D721Med (cell line): ENCODE measurements at regions not wholly inside any gene's neighbourhood (a gene's known extent, or its start where the extent isn't known, plus 50 kb on each side); places are given as distances from the start of the nearest gene placed in this dataset.

Experiments
- DNase-seq: peaks from one replicate; pipeline ENCODE4 v3.0.0; 2011; ENCODE audit warnings: low spot score; ENCODE audit not compliant: insufficient read length
- FAIRE-seq: peaks from 2 replicates; lab custom pipeline; 2011; peaks lifted over from hg19 to GRCh38; lab: Jason Lieb, UNC
- TF ChIP-seq, protein P1 (sequence below): IDR thresholded peaks from 2 replicates; pipeline ENCODE4 v1.5.1; 2012; ENCODE audit warnings: mild to moderate bottlenecking, control low read depth; ENCODE audit not compliant: insufficient read depth; ENCODE audit errors: missing control alignments

- FAIRE-seq (no peak), DNase-seq (no peak)
- TF ChIP-seq, protein P1, sequence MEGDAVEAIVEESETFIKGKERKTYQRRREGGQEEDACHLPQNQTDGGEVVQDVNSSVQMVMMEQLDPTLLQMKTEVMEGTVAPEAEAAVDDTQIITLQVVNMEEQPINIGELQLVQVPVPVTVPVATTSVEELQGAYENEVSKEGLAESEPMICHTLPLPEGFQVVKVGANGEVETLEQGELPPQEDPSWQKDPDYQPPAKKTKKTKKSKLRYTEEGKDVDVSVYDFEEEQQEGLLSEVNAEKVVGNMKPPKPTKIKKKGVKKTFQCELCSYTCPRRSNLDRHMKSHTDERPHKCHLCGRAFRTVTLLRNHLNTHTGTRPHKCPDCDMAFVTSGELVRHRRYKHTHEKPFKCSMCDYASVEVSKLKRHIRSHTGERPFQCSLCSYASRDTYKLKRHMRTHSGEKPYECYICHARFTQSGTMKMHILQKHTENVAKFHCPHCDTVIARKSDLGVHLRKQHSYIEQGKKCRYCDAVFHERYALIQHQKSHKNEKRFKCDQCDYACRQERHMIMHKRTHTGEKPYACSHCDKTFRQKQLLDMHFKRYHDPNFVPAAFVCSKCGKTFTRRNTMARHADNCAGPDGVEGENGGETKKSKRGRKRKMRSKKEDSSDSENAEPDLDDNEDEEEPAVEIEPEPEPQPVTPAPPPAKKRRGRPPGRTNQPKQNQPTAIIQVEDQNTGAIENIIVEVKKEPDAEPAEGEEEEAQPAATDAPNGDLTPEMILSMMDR = no peak
Measured at GRCh38 chr5:103834216-103834615, 271.6 kb upstream of the NUDT12 start.

GRCh38 chr5:103829585-103829984 lies 267.0 kb upstream of the NUDT12 start:
- FAIRE-seq (no peak), DNase-seq (no peak)
- TF ChIP-seq, protein P1 = peak; percentile 9

DNA sequence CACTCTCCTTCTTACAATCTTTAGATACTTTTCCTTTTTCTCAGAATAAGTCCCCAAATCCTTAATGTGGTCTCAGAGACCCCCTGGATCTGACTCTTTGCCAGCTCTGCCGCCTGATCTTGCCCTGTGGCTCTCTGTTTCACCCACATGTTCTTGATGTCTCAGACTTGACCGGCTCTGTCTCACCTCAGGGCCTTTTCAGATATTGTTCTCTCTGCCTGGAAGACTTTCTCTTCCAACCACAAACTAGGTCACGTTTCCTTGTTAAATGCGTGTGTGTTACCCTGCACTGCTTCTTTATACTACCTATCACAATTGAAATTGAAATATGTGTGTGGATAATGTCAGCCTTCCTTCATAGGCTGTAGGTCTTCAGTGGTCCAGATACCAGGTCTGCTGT lies 265.4 kb upstream of the NUDT12 start:
- no peak for FAIRE-seq

DNA sequence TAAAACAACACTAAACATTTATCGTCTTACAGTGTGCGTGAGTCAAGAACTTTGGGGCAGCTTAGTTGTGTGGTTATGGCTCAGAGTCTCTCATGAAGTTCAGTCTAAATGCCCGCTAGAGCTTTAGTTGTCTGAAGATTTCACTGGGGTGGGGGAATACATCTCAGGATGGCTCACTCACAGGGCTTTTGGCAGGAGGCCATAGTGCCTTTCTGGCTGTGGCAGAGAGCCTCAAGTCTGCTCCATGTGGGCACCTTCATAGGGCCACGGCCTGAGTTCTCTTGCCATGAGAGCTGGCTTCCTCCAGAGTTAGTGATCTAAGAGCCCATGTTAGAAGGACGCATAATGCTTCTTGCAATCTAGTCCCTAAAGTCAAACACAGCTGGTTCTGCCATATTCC lies 258.8 kb upstream of the NUDT12 start:
- no peak for FAIRE-seq
- TF ChIP-seq, protein P1 = no peak

More for the DNA sequence above, 265.4 kb upstream of the NUDT12 start:
- DNase-seq = no peak
- TF ChIP-seq, protein P1 = no peak

GRCh38 chr5:103808464-103809106 lies 246.0 kb upstream of the NUDT12 start:
- FAIRE-seq = peak; percentile 92
- DNase-seq = peak; percentile 29

More for the DNA sequence above, 258.8 kb upstream of the NUDT12 start:
- no peak for DNase-seq

DNA sequence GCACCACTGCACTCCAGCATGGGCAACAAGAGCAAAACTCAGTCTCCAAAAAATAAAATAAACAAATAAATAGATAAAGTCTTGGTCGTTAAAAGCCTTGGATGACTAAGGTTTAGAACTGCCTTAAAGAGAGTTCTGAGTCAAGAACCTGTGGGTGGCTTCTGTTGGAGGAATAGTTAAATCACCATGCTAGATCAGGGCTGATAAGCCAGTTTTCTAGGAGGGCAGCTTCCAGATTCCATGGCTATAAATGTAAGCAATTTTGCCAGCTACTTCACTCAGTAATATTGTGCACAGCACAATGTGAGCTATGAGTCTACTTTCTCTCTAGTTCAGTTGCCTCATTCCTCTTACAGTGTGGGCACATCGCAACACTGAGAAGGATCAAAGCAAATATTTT lies 242.1 kb upstream of the NUDT12 start:
- TF ChIP-seq, protein P1 = no peak

More at GRCh38 chr5:103808464-103809106, 246.0 kb upstream of the NUDT12 start:
- TF ChIP-seq, protein P1 = peak; percentile 99

GRCh38 chr5:103801681-103802080 lies 239.1 kb upstream of the NUDT12 start:
- DNase-seq = no peak
- TF ChIP-seq, protein P1 = no peak
- no peak for FAIRE-seq

More for the DNA sequence above, 242.1 kb upstream of the NUDT12 start:
- peak; percentile 32 for FAIRE-seq
- DNase-seq = no peak
